ENCODE measurements at regions not wholly inside any gene's neighbourhood (a gene's known extent, or its start where the extent isn't known, plus 50 kb on each side); places are given as distances from the start of the nearest gene placed in this dataset.

DNA sequence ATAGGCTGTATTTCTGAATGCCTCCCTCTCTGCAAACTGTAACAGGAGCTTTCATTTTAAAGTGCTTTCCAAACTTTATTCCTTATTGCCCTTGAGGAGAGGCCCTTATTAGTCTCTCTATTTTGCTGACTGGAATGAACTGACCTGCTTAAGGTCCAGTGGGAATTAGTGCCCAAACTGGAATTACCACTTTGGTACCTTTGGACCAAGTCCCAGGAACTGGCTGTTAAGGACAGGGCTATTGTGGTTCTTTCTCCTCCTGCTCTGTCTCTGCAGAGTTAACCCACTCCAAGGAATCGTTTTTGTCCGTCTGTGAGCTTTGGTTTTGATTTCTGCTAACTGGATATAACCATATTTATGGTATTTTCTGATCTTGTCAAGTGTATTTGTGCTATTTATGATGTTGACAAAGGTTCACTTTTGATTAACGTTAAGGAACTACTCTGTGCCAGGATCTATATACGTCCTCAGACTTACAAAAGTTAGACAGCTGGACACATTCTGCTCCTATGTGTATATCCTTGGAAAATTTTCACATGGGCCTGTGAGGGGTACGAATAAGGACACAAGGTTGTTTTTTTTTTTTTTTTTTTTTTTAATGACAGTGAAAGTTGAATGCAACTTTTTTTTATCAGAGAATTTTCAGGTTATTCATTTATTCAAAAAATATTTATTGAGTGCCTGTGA, 189.1 kb upstream of the ANKRD55 start:
- no peak overlapping the region for H3K27ac Mint-ChIP-seq
- H3K4me3 Mint-ChIP-seq, result no peak overlapping the region
- H3K4me1 Mint-ChIP-seq, result no peaks in the 10 kb centered on the region
- POLR2A ChIA-PET, result no interaction called here
- H3K36me3 Mint-ChIP-seq (ENCODE audit: low read depth), result peaks cover 6% of the 10 kb centered on the region
- CTCF ChIA-PET, result interaction anchor here (0.6 kb wide), 1 partner anchor 673 kb away, joined by 4 read pairs; no protein-coding TSS in a partner anchor
- peaks cover 44% of the 10 kb centered on the region for H3K9me3 Mint-ChIP-seq
- DNase-seq, result no peak
- H3K27me3 Mint-ChIP-seq, result no peaks in the 10 kb centered on the region

DNA sequence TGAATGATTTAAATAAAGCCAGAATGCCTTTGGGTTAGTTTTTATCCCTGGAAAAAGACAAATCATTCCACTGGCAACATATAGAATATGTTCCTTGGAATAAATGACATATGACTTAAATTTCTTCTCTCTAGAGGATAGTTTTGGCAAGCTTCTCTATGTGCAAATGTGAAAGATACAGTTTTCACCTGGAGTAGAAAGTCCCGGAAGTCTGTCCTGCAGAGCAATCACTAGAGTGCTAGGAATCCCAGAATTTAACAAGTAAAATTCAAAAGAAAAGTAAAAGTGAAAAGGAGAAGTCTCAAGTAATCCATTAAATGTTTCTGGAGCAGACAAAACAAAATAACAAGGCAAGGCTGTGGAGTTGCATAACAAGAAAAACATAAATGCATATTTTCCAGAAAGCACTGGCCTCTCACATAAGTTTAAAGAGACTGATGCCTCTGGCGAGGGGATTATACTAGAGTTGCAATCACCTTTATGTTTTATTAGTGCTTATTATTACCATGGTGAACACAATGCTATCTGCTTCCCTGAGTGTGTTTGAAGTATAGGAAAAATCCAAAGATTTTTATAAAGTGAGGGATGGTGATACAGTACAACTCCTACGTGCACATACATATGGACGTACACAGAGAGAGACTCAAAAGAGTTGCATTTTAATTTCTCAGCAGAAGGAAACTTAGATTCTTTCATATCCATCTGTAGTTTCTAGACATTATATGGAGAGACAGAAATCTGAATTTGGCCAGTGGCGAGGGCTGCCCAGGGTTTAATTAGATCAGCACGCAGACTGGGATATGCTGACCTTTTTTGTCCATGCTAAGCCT, 188.3 kb upstream of the ANKRD55 start:
- Mint-ChIP-seq H3K9me3 (peaks cover 47% of the 10 kb centered on the region), H3K4me1 (no peaks in the 10 kb centered on the region), H3K27me3 (no peaks in the 10 kb centered on the region), H3K4me3 (no peak overlapping the region), H3K36me3 (ENCODE audit: low read depth) (peaks cover 6% of the 10 kb centered on the region), H3K27ac (no peak overlapping the region)
- CTCF ChIA-PET, result no interaction called here
- POLR2A ChIA-PET, result no interaction called here
- DNase-seq, result no peak

DNA sequence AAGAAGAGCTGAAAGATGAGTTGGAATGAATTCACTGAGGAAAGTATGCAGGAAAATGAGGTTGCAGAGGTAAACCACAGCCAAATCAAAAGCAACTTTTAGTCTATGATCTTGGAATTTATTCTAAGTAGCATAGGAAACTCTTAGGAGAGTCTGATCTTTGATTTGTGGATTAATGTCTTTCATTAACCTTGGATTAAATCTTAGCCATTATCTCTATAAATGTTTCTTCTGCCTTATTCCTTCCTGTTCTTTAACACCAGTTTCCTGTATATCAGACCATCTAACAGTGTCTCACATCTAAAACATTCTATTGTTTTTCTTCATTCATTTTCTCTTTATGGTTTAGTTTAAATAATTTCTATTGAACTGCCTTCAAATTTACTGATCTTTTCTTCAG, 187.2 kb upstream of the ANKRD55 start:
- Mint-ChIP-seq H3K36me3 (ENCODE audit: low read depth) (peaks cover 6% of the 10 kb centered on the region), H3K4me1 (peaks cover 6% of the 10 kb centered on the region), H3K27me3 (no peaks in the 10 kb centered on the region), H3K4me3 (no peak overlapping the region), H3K9me3 (peaks cover 45% of the 10 kb centered on the region), H3K27ac (no peak overlapping the region)
- DNase-seq, result no peak
- ChIA-PET POLR2A (no interaction called here), CTCF (interaction anchor here (0.9 to 1.6 kb wide), 3 partner anchors 10 to 56 kb away, joined by 3 to 5 read pairs (median 3); no protein-coding TSS in a partner anchor)

DNA sequence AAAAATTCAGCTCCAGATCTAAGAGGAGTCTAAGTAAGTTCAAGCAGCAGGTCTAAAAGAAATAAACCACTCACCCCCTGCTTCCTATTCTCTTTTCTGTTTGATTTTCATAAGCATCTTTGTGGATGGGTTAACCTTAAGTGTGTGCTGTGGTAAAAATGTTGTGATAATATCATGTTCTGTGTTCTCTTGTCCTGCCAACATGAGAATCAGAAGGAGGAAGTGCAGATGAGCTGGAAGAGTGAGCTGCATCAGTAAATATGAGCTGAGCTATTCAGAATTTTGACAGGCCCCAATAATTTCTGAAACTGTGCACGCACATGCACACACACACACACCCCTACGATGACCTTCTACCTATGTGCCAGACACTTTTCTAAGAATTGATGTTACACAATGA, 186.5 kb upstream of the ANKRD55 start:
- CTCF ChIA-PET, result interaction anchor here (0.6 to 1.6 kb wide), 4 partner anchors 10 to 57 kb away, joined by 3 to 5 read pairs (median 3); no protein-coding TSS in a partner anchor
- H3K4me3 Mint-ChIP-seq, result no peak overlapping the region
- POLR2A ChIA-PET, result no interaction called here

DNA sequence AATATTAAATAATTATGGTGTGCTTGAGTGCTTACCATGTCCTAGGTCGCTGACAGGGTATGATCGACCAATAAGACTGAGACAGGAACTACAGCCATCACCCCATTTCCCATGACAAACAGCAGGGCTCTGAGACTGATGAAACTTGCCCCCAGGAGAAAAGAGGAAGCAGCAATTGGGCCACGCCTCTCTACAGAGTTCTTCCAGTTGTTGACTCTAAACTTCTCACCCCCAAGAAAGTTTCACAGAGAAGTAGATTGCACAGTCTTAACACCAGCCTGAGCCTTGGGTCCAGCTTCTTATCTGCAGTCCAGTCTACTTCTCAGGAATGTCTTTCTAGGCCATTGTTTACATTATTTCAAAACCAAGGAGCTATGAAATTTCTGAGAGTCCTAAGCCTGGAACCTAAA, 182.2 kb upstream of the ANKRD55 start:
- ChIA-PET CTCF (interaction anchor here (0.7 to 1.4 kb wide), 5 partner anchors 11 to 180 kb away, joined by 3 read pairs; no protein-coding TSS in a partner anchor), POLR2A (no interaction called here)
- Mint-ChIP-seq H3K27ac (peak overlapping the region; percentile 42), H3K27me3 (no peaks in the 10 kb centered on the region), H3K4me3 (no peak overlapping the region), H3K36me3 (ENCODE audit: low read depth) (peaks cover 6% of the 10 kb centered on the region), H3K4me1 (peaks cover 21% of the 10 kb centered on the region), H3K9me3 (peaks cover 31% of the 10 kb centered on the region)
- no peak for DNase-seq

More for the DNA sequence above, 186.5 kb upstream of the ANKRD55 start:
- Mint-ChIP-seq H3K27ac (no peak overlapping the region), H3K27me3 (no peaks in the 10 kb centered on the region), H3K9me3 (peaks cover 44% of the 10 kb centered on the region), H3K36me3 (ENCODE audit: low read depth) (peaks cover 6% of the 10 kb centered on the region), H3K4me1 (peaks cover 10% of the 10 kb centered on the region)
- no peak for DNase-seq

DNA sequence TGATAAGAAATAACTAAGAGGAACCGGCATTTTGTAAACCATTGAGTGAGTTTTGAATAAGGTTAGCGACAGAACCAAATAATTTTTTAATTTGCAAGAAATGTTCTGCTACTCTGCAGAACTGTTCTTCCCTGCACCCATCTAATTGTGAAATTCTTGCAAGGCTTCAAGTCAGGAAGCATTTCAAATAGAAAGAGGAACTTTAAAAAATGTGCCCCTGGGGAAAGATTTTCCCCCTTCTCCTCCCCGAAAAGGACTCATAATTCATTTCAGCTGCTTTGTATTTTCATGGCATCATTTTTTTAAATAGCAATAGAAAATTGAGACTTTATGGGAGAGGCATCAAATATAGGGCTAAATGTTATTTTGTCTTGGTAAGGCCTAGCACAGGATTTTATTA, 180.9 kb upstream of the ANKRD55 start:
- POLR2A ChIA-PET, result no interaction called here

DNA sequence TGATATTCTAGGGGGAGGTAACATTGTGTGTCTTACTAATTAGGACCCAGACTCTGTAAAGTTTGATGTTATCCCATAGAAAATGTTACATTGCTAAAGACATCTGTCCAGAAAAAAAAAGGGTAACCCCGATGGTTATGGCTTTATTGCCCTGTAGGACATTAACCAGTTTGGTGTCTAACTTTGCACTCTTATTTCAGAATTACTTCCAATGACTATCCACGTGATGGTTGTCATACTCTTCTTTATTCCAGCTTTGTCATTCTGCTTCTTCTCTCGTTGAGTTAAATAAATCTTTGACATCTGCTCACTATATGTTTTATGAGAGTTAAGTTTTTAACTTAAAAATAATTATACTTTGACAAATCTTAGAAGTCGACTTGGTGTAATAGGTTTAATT, 180.4 kb upstream of the ANKRD55 start:
- Mint-ChIP-seq H3K9me3 (peaks cover 14% of the 10 kb centered on the region), H3K4me3 (no peak overlapping the region), H3K27me3 (no peaks in the 10 kb centered on the region), H3K4me1 (peaks cover 21% of the 10 kb centered on the region), H3K27ac (no peak overlapping the region), H3K36me3 (ENCODE audit: low read depth) (no peaks in the 10 kb centered on the region)
- POLR2A ChIA-PET, result no interaction called here
- no peak for DNase-seq
- CTCF ChIA-PET, result interaction anchor here (1.1 kb wide), 1 partner anchor 85 kb away, joined by 4 read pairs; no protein-coding TSS in a partner anchor

More for the DNA sequence above, 180.9 kb upstream of the ANKRD55 start:
- H3K36me3 Mint-ChIP-seq (ENCODE audit: low read depth), result peaks cover under 1% of the 10 kb centered on the region
- H3K27ac Mint-ChIP-seq, result no peak overlapping the region
- CTCF ChIA-PET, result interaction anchor here (0.6 kb wide), 1 partner anchor 540 kb away, joined by 4 read pairs; no protein-coding TSS in a partner anchor
- H3K4me3 Mint-ChIP-seq, result no peak overlapping the region
- H3K27me3 Mint-ChIP-seq, result no peaks in the 10 kb centered on the region
- peaks cover 21% of the 10 kb centered on the region for H3K4me1 Mint-ChIP-seq
- peaks cover 20% of the 10 kb centered on the region for H3K9me3 Mint-ChIP-seq
- DNase-seq, result no peak

DNA sequence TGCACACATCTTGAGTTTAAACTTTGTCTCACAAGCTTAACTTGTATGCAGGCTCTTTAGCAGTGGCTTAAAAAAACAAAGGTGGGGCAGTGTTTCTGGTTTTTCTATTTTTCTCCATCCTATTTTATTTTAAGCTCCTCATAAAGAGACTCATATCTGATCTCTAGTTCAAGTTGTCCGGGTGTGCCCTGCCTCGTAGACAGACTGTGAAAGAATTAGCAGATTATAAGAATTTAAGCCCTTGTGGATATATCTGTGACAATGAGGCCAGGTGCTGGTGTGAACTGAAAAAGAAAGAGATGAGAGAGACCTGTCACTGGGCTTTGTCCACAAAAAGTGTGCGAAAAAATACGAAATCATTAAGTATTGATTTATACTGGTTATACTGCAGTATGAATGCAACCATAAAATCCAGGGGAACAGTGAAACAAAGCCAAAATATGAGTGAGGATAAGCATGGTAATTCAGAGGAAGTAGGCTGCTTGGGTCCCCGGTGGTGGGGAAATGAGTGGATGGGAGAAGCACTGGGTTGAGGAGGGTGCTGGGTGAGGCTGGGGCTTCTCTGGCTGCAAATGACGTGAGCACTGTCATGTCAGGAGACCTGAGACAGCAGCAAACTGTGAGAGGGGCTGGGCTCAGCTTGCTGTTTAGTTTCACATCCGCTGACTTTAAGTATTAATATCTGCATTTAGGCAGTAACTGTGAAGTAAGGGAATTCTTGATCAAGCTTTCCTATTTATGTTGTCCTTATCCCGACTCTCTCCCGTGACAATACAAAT, 179.7 kb upstream of the ANKRD55 start:
- CTCF ChIA-PET, result interaction anchor here (1.0 to 2.1 kb wide), 5 partner anchors 11 to 84 kb away, joined by 3 to 7 read pairs (median 4); no protein-coding TSS in a partner anchor
- H3K27me3 Mint-ChIP-seq, result no peaks in the 10 kb centered on the region
- POLR2A ChIA-PET, result no interaction called here

DNA sequence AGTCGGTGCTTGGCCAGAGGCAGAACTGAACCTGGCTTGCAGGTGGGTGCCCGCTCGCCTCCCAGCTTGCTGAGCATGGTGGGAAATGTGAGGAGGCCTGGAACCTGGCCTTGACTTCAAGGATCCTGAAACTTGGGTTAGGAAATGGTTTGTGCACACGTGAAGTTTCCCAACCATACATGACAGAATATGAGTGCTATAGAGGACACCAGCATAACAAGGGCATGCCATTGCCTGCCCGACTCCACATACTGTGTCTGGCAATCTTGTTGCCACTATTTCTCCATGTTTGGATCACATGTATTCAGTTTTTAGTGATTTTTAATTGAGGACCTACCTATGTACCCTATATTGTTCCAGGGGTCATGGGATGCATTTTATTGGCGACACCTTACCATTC, 177.6 kb upstream of the ANKRD55 start:
- no peak for DNase-seq
- ChIA-PET POLR2A (interaction anchor here (0.7 kb wide), 1 partner anchor 1088 kb away, joined by 3 read pairs; no protein-coding TSS in a partner anchor), CTCF (interaction anchor here (1.7 kb wide), 1 partner anchor 9 kb away, joined by 5 read pairs; no protein-coding TSS in a partner anchor)
- H3K4me3 Mint-ChIP-seq, result no peak overlapping the region
- peaks cover 19% of the 10 kb centered on the region for H3K4me1 Mint-ChIP-seq
- H3K9me3 Mint-ChIP-seq, result no peaks in the 10 kb centered on the region
- H3K27me3 Mint-ChIP-seq, result no peaks in the 10 kb centered on the region
- no peak overlapping the region for H3K27ac Mint-ChIP-seq
- no peaks in the 10 kb centered on the region for H3K36me3 Mint-ChIP-seq (ENCODE audit: low read depth)

More for the DNA sequence above, 179.7 kb upstream of the ANKRD55 start:
- peak overlapping the region; percentile 22 for H3K27ac Mint-ChIP-seq
- H3K4me3 Mint-ChIP-seq, result no peak overlapping the region
- H3K4me1 Mint-ChIP-seq, result peaks cover 21% of the 10 kb centered on the region
- H3K36me3 Mint-ChIP-seq (ENCODE audit: low read depth), result no peaks in the 10 kb centered on the region
- peak; percentile 42 for DNase-seq
- peaks cover 9% of the 10 kb centered on the region for H3K9me3 Mint-ChIP-seq

DNA sequence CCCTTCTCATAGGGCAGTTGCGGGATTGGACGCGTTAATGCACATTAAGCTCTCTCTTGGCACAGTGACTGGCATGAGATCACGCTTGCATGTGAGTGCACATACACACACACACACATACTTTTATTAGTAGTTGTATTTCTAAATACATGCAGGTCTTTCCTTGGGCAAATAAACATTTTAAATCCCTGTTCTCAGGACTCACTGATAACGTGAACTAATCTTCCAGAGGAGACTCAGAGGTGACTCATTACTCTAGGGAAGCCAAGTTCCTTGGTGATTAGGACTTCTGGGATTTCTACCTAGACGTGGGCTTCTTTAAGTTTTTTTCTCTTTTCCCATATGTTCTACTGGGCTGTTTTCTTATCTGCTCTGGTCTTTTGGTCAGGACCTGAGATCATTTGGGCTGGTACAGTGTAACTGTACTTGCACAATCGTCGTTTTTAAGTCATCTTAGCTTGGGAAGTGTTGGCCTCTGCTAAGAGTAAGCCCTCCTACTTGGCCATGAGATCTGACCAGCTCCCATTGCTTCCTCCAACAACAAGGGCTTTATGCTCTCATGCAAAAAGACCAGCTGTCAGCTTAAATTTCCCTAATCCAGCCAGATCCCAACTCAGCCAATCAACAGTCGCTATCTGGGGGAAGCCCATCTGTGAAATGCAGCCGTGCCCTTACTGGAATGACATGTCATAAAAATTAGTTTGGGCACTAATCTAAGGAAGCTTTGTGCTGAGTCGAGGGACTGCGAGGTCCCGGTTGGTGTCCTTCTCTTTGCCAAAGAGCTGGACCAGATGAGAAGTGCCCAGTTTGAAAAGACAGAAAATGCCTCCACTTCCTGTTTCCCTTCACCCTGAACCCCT, 176.4 kb upstream of the ANKRD55 start:
- ChIA-PET POLR2A (no interaction called here), CTCF (interaction anchor here (1.7 kb wide), 1 partner anchor 10 kb away, joined by 5 read pairs; no protein-coding TSS in a partner anchor)
- H3K9me3 Mint-ChIP-seq, result peaks cover under 1% of the 10 kb centered on the region
- no peaks in the 10 kb centered on the region for H3K36me3 Mint-ChIP-seq (ENCODE audit: low read depth)
- H3K27ac Mint-ChIP-seq, result no peak overlapping the region
- DNase-seq, result no peak
- H3K4me3 Mint-ChIP-seq, result no peak overlapping the region
- no peaks in the 10 kb centered on the region for H3K27me3 Mint-ChIP-seq
- H3K4me1 Mint-ChIP-seq, result peaks cover 11% of the 10 kb centered on the region

DNA sequence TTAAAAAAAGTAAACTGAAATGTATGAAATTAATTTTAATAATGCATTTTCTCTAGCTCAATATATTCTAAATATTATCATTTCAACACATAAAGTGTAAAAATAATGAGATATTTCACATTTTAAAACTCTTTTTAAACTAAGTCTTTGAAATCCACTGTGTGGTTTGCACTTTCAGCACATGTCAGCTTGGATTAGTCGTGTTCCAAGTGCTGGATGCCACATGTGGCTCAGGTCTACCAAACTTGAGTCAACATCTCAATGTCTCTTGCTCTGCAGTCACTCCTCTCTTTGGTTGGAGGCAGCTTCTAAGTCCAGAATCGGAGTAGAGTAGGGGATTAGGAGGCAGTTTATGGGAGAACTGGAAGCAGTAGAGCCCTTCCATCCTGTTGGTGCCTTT, 173.7 kb upstream of the ANKRD55 start:
- ChIA-PET CTCF (interaction anchor here (1.5 kb wide), 1 partner anchor 24 kb away, joined by 3 read pairs; no protein-coding TSS in a partner anchor), POLR2A (no interaction called here)
- peaks cover 5% of the 10 kb centered on the region for H3K9me3 Mint-ChIP-seq
- DNase-seq, result no peak
- no peak overlapping the region for H3K27ac Mint-ChIP-seq
- no peak overlapping the region for H3K4me3 Mint-ChIP-seq
- H3K36me3 Mint-ChIP-seq (ENCODE audit: low read depth), result no peaks in the 10 kb centered on the region
- no peaks in the 10 kb centered on the region for H3K4me1 Mint-ChIP-seq
- H3K27me3 Mint-ChIP-seq, result peaks cover 2% of the 10 kb centered on the region

DNA sequence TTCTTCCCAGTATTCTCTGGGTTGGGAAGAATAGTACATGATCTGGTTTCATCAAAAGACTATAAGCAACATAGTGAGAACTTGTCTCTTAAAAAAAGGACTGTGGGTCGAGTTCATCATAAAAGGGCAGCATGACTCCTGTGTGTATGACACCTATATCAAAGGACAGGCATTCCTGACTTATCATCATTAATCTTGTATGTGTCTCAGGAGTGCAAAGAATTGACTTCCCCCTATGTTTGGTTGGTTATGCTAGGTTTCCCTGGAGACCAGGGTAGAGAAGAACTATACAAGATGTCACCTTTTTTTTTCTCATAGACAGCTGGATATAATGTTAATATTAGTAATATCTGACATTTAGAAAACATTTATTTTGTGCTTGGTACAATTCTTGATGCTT, 173.1 kb upstream of the ANKRD55 start:
- Mint-ChIP-seq H3K36me3 (ENCODE audit: low read depth) (no peaks in the 10 kb centered on the region), H3K27ac (no peak overlapping the region), H3K27me3 (peaks cover 2% of the 10 kb centered on the region), H3K4me3 (no peak overlapping the region), H3K9me3 (peaks cover 5% of the 10 kb centered on the region), H3K4me1 (no peaks in the 10 kb centered on the region)
- CTCF ChIA-PET, result no interaction called here
- no peak for DNase-seq
- POLR2A ChIA-PET, result no interaction called here

Data from activated CD4-positive, alpha-beta T cell treated with anti-CD3 and anti-CD28 coated beads, Interleukin-2, amount 10 ng/mL, durations not matched to agents 7 days and 5 days (primary cell).